GM18858 (cell line): ENCODE measurements at regions not wholly inside any gene's neighbourhood (a gene's known extent, or its start where the extent isn't known, plus 50 kb on each side); places are given as distances from the start of the nearest gene placed in this dataset.
"Not testable (repeated sequence)": the region's sequence is repeated elsewhere in the genome, so short reads cannot be mapped to it uniquely, and the experiment has no call there.

Source experiments
- ATAC-seq: cut with Tn5 transposase; IDR thresholded peaks from one replicate; pipeline ENCODE4 v1.9.1; 2021; ENCODE audit not compliant: unreplicated experiment

DNA sequence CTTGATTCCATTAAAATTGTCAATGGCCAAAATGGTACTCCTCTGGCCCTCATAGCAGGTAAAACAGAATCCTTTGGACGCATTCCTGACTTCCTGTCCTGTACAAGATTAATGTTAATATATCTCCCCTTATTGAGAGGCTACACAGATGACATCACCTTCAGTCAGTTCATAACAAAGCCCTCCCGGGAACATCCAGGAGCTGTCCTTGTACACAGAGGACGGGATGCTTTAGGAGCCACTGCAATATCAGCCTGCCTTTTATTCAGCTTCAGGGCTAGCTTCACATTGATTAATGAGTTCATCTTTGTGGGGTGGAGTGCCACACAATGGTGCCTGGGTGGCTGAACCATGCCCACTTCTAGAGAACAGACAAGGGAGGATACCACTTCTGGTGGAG is 235.1 kb downstream of the NRIP1 start:
- no peak for ATAC-seq

- ATAC-seq = no peak
Observed at GRCh38 chr21:14827468-14827867, 237.3 kb downstream of the NRIP1 start.

GRCh38 chr21:14826630-14827029 is 238.2 kb downstream of the NRIP1 start:
- ATAC-seq = peak; percentile 54

- ATAC-seq = peak; percentile 66
Observed at GRCh38 chr21:14825514-14825974, 239.3 kb downstream of the NRIP1 start.

DNA sequence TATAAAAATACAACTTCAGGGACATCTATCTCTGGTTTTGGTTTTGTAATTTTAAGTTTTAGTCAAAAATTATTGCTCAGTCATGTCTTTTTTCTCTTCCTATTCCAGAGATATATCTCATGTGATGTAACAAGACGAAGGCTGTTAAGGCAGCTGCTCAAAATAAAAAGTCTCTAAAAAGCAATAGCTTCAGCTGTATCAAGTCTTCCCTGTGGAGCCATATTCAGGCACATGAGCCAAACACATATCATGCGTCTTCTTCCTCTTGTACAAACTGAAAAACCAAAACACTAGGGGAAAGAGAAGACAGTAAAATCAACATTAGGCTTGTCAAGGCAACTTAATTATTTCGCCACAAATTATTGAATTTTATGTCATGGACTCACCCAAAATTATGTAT is 240.7 kb downstream of the NRIP1 start:
- no peak for ATAC-seq

DNA sequence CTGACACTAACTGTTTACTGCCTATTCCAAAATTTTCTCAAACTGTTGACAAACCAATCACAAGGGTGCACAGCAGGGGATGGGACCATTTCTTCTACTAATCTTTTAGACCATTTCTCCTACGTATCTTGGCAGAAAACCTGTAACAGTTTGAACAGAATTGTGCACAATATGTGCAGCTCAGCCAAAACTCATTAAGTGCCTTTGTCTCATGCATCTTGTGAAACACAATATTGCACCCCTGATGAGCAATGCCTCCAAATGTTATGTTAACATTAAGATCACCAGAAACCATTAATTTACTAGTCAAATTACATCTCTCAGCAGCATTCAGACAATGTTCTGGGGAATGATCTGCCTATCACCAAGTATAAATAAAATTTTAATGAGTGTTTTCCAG is 247.5 kb downstream of the NRIP1 start:
- no peak for ATAC-seq

DNA sequence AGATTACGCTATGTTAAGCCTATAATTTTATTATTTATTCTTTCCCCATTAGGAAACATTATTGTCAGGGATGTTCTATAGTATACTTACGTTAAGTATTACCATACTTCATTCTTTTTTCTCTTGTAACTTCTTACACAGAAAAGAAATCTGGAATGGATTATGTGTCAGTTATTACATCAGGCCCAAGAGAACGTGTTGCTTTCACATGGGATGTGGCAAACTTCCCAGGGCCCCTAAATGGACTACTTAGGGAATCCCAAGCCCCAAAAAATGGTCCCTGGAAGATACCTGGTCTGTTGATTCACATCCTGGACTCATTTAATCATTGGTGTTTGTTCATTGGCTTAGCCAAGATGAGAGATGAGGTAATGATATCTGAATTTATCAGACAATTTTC is 249.8 kb downstream of the NRIP1 start:
- ATAC-seq = no peak

DNA sequence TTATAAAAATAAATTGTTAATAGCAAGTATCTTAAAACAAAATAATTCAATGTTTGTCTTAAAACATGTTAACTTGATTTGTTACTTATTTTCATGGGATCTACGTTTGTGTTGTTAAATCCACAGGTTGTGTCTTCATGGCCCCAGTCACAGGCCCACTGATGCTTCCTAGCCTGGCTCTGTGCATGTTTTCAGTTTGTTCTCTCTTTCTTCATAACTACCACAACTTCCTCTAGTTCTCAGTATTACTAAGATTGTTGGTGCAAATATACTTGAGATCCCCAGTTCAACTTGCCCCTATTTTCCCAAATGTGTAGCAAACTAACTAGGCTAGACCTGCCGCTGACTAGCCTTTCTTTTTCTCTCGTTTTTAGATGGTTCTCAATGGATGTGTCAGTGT is 250.5 kb downstream of the NRIP1 start:
- ATAC-seq = no peak

GRCh38 chr21:14804170-14804569 is 258.1 kb upstream of the SAMSN1 start:
- not testable (repeated sequence) for ATAC-seq

DNA sequence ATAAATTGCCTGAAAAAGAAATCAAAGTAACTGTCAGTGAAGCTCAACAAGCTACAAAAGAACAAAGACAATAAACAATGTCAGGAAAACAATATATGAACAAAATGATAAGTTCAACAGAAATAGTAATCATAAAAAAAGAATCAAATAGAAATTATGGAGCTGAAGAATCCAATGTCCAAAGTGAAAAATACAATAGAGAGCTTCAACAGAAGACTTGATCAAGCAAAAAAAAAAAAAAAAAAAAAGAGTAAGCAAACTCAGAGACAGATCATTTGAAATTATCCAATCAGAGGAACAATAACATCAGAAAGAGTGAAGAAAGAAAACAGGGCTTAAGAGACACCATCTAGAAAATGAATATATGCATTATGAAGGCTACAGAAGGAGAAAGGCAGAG is 251.4 kb upstream of the SAMSN1 start:
- no peak for ATAC-seq

DNA sequence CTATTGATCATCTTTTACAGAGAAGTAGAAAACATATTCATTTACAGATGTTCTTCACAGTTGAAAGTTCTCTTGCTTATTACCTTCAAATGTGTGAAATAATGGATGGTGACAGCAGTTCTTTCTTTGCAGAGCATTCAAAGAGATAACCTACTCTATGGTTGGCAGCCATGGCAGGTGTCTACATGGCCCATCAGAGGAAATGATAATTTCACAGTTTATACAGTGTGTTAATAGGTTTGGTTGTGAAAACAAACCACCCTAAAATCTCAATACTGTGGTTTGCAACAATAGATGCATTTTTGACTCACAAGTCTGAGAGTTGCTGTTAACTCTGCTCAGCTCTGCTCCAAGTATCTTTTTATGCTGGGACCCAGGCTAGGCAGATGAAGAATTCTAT is 241.2 kb upstream of the SAMSN1 start:
- no peak for ATAC-seq

GRCh38 chr21:14785679-14786078 is 239.6 kb upstream of the SAMSN1 start:
- ATAC-seq = no peak

DNA sequence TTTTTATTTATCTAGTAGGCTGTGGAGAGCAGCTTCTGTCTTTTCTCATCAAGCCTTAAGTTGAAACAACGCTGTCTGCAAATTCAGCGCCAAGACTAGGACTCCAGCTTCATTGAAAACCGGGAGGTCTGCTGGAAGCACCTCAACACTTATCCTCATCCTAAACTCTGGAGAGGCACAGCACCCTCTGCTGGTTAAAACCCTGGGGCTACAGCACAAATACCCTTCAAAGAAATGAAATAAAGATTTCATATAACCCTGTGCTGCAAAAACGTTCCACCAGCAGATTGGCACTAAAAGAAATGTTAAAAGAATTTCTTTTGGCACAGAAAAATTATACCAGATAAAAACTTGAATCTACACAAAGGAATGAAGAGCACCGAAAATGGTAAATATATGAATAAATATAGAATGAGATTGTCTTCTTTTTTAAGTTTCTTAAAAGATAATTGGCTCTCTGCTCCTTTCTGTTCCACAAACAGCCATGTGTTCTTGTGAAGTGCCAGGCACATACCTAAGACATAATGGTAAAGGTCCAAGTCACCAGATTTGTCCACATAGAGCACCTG is 227.7 kb upstream of the SAMSN1 start:
- peak; percentile 47 for ATAC-seq

- no peak for ATAC-seq
Observed at GRCh38 chr21:14771593-14771992, 225.5 kb upstream of the SAMSN1 start.

- no peak for ATAC-seq
Observed at GRCh38 chr21:14768042-14768441, 221.9 kb upstream of the SAMSN1 start.

DNA sequence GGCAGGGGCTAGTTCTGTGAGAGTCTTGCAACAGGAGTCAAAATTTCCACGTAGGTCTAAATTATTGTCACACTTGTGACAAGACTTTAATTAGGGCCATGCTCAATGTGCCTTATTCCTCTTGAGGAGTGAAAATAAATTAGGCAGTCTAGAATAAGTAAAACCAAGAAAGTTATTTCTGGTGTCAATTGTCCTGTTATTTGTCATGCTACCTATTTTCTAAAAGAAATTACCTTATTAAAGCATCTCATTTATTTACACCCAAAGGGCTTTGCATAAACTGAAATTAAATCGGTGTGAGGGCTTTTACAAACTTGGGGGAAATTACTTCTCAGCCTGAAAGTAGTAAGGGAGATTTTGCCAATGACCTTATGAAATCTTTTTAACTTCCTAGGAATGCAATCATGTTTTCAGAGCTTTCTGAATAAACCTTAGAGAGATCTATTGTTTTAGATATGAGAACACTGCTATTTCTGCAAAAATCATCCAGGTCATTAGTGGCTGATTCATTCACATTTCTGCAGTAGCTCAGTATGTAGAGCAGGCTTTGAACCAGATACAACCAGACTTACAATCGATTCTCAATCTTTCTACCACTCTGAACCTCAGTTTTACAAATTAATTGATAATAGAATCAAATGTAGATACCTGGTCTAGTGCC is 221.2 kb upstream of the SAMSN1 start:
- no peak for ATAC-seq

DNA sequence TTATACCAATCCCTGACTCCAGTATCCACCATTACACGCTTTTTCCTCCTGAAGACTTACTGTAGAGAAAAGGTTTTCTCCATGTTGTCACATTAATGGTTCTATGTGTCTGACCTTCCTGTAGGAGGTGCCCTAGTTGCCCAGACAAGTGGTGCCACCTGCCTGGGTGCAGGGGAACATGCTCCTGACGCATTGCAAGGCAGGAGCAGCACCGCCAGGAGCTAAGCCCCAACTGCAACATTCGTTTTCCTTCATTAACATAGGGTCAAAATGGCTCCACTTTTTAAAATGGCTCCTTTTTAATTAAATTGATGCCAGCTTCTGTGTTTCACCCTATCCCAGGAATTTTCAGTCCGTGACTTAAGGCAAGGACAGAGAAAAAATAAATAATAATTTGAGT is 220.1 kb upstream of the SAMSN1 start:
- ATAC-seq = no peak

DNA sequence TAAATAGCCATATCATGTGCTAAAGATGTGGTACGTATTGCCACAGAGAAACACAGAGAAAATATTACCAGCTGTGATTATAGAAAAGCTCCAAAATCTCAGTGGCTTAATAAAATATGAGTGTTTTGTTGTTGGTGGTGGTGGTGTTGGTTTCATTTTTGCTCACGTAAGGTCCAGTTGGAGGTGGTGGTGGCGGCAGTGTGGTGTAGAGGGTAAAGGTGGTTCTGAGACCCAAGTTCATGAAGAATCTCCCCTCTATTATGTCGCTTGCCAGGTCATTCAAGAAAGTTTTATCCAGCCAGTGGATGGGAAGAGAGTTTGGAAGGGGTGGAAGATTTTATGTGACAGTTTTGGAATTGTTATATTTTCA is 217.6 kb upstream of the SAMSN1 start:
- ATAC-seq = peak; percentile 7

GRCh38 chr21:14762734-14763694 is 216.9 kb upstream of the SAMSN1 start:
- peak; percentile 97 for ATAC-seq

DNA sequence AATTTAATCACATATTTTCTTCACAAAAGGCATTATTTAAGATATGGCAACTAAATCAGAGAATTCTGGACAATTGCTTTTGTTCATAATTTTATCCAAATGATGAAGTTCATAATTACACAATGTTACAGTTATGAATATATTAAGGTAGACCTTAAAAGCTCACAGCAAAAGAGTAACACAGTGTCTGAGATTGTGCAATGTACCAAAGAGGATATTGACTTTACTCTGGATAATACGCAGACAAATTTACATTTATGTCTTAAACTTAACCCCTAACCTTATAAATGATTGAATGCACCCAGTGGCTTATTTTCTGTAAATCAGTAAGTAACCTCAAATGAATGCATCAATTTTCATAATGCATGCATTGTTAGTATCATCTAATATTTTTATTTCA is 216.2 kb upstream of the SAMSN1 start:
- no peak for ATAC-seq

- ATAC-seq = no peak
Observed at GRCh38 chr21:14759285-14759684, 213.2 kb upstream of the SAMSN1 start.

DNA sequence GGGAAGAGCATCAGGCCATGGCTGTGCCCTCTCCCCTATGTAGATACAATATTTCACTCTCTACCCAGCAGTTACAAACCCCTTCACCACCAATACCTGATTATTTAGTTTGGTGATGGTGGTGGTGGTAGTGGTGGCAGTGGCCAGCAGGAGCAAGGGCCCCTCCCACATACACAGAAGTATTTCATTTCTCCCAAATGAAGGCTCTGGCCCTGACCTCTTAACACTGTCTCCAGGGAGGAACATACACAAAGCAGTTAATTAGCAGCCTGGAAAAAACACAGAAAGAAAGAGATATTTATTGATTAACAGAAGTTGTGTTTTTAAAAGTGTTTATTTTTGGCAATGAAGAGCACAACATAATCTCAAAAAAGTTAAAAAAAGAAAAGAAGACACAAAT is 212.7 kb upstream of the SAMSN1 start:
- no peak for ATAC-seq
